OCI-LY1 (cell line): ENCODE measurements at regions not wholly inside any gene's neighbourhood (a gene's known extent, or its start where the extent isn't known, plus 50 kb on each side); places are given as distances from the start of the nearest gene placed in this dataset.

ENCODE experiments used
- H2AFZ ChIP-seq: fragments of 200-600 bp; sonication (generic), shearing (Covaris generic); 2 replicates; pipeline ENCODE4 v1.6.0; 2014; ENCODE audit warnings: antibody characterized with exemption, mild to moderate bottlenecking, low read length
- H3F3A ChIP-seq: fragments of 200-600 bp; sonication (generic), shearing (Covaris generic); 2 replicates; pipeline ENCODE4 v1.6.0; 2014; ENCODE audit warnings: mild to moderate bottlenecking, antibody characterized with exemption, low read length, moderate library complexity; ENCODE audit not compliant: insufficient read depth
- H3K27ac ChIP-seq: fragments of 200-600 bp; sonication (generic); 2 replicates; pipeline ENCODE4 v1.5.1; 2014; ENCODE audit warnings: low read length, mixed run types, mild to moderate bottlenecking, low read depth; ENCODE audit not compliant: poor library complexity, severe bottlenecking
- H3K27me3 ChIP-seq: fragments of 200-600 bp; sonication (generic); 2 replicates; pipeline ENCODE4 v1.6.0; 2014; ENCODE audit warnings: antibody characterized with exemption, mild to moderate bottlenecking, low read length, moderate library complexity; ENCODE audit not compliant: insufficient read depth
- H3K36me3 ChIP-seq: fragments of 200-600 bp; sonication (generic); 2 replicates; pipeline ENCODE4 v1.6.1; 2014; ENCODE audit warnings: mild to moderate bottlenecking, antibody characterized with exemption, low read length, moderate library complexity, mixed read lengths; ENCODE audit not compliant: insufficient read depth
- H3K4me1 ChIP-seq: fragments of 200-600 bp; sonication (generic); 2 replicates; pipeline ENCODE4 v1.5.1; 2014; ENCODE audit warnings: mild to moderate bottlenecking, low read length, moderate library complexity; ENCODE audit not compliant: insufficient read depth, severe bottlenecking
- H3K4me2 ChIP-seq: fragments of 200-600 bp; sonication (generic), shearing (Covaris generic); 2 replicates; pipeline ENCODE4 v1.6.1; 2014; ENCODE audit warnings: low read length
- H3K4me3 ChIP-seq: fragments of 200-600 bp; sonication (generic); 2 replicates; pipeline ENCODE4 v1.5.1; 2014; ENCODE audit warnings: low read length, low read depth, mild to moderate bottlenecking, mixed read lengths; ENCODE audit not compliant: poor library complexity, severe bottlenecking
- H3K79me2 ChIP-seq: fragments of 200-600 bp; shearing (Covaris generic); 2 replicates; pipeline ENCODE4 v1.6.1; 2016; ENCODE audit warnings: mixed run types, low read length, mixed read lengths; ENCODE audit not compliant: insufficient read depth
- H3K9ac ChIP-seq: fragments of 200-600 bp; sonication (generic), shearing (Covaris generic); 2 replicates; pipeline ENCODE4 v1.6.1; 2014; ENCODE audit warnings: mild to moderate bottlenecking, low read length, mixed read lengths
- H3K9me2 ChIP-seq: fragments of 200-600 bp; sonication (generic), shearing (Covaris generic); 2 replicates; pipeline ENCODE4 v1.6.1; 2014; ENCODE audit warnings: low read depth, mild to moderate bottlenecking, low read length, mixed read lengths
- H3K9me3 ChIP-seq: fragments of 200-600 bp; shearing (Covaris generic); 2 replicates; pipeline ENCODE4 v1.6.1; 2014; ENCODE audit warnings: low read length, mixed read lengths
- H4K20me1 ChIP-seq: fragments of 200-600 bp; sonication (generic), shearing (Covaris generic); 2 replicates; pipeline ENCODE4 v1.6.0; 2016; ENCODE audit warnings: mild to moderate bottlenecking, low read length; ENCODE audit not compliant: insufficient read depth
- CTCF ChIP-seq: fragments of 200-600 bp; sonication (generic), shearing (Covaris generic); IDR thresholded peaks from 2 replicates; pipeline ENCODE4 v1.5.1; 2017; ENCODE audit warnings: mild to moderate bottlenecking, antibody characterized with exemption, low read length, moderate library complexity, mixed read lengths
- EZH2 ChIP-seq: fragments of 200-600 bp; sonication (generic), shearing (Covaris generic); IDR thresholded peaks from 2 replicates; pipeline ENCODE4 v1.8.0; 2017; ENCODE audit warnings: borderline replicate concordance, mixed run types, mild to moderate bottlenecking, antibody characterized with exemption, low read length, moderate library complexity, mixed read lengths

DNA sequence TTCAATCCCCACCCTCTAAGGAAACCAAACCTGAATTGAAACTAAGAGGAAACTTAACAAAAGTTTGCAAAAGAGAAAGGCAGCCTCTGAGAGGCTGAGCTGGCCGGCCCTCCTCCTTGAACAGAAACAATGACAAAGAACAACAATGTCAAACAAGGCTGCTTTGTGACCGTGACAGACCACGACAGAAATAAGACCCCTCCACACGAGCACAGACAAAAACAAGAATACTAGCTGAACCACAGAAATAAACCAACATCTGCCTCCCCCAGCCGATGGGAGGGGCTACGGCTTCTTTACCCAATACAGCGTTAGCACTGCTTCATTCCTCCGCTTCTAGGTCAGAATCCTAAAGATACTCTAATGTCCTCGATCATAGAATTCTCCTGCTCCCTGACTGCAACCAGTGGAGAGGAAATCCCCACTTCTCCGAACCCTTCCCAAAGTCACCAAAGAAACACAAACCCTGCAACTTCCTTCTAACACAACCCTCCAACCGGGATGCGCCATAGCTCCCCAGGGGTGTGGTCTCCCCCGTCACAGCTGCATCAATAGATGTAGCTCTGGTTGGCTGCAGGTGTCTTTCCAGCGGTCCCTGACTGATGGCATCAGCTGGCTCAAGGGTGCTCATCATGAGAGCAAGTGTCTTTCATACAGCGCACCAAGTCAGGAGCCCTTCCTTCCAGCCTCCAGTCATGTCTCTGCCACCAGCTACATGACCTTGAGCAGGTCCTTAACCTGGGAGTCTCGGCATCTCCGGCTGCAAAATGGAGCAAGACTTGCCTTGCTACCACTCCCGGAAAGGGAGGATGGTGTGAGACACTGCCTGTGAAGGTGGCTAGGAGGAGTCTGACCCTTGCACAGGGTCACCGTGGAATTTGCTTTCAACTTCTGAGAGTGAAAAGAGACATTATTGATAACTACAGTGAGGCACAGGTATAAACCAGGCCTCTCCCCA lies 198.6 kb downstream of the HAUS1 start:
- H3K36me3 ChIP-seq, result no peaks in the 10 kb centered on the region
- H3K9ac ChIP-seq, result no peak overlapping the region
- H3K4me3 ChIP-seq, result no peak overlapping the region
- no peak overlapping the region for H3K4me2 ChIP-seq
- no peak overlapping the region for H3K27ac ChIP-seq
- no peak overlapping the region for H2AFZ ChIP-seq
- H3K4me1 ChIP-seq, result no peaks in the 10 kb centered on the region
- no peak for TF ChIP-seq EZH2
- no peak for TF ChIP-seq CTCF
- no peaks in the 10 kb centered on the region for H3F3A ChIP-seq
- no peaks in the 10 kb centered on the region for H3K9me2 ChIP-seq
- H3K79me2 ChIP-seq, result no peaks in the 10 kb centered on the region
- H3K27me3 ChIP-seq, result no peaks in the 10 kb centered on the region
- no peaks in the 10 kb centered on the region for H4K20me1 ChIP-seq
- no peaks in the 10 kb centered on the region for H3K9me3 ChIP-seq

GRCh38 chr18:46310258-46310657 lies 206.1 kb downstream of the HAUS1 start:
- Histone ChIP-seq H3K9ac (no peak overlapping the region), H3K27me3 (no peaks in the 10 kb centered on the region), H3F3A (no peaks in the 10 kb centered on the region), H3K79me2 (no peaks in the 10 kb centered on the region), H2AFZ (no peak overlapping the region), H3K9me3 (no peaks in the 10 kb centered on the region), H3K4me2 (no peak overlapping the region), H4K20me1 (no peaks in the 10 kb centered on the region), H3K36me3 (no peaks in the 10 kb centered on the region), H3K4me3 (no peak overlapping the region), H3K4me1 (no peaks in the 10 kb centered on the region), H3K9me2 (no peaks in the 10 kb centered on the region), H3K27ac (no peak overlapping the region)
- TF ChIP-seq CTCF (no peak), EZH2 (no peak)

DNA sequence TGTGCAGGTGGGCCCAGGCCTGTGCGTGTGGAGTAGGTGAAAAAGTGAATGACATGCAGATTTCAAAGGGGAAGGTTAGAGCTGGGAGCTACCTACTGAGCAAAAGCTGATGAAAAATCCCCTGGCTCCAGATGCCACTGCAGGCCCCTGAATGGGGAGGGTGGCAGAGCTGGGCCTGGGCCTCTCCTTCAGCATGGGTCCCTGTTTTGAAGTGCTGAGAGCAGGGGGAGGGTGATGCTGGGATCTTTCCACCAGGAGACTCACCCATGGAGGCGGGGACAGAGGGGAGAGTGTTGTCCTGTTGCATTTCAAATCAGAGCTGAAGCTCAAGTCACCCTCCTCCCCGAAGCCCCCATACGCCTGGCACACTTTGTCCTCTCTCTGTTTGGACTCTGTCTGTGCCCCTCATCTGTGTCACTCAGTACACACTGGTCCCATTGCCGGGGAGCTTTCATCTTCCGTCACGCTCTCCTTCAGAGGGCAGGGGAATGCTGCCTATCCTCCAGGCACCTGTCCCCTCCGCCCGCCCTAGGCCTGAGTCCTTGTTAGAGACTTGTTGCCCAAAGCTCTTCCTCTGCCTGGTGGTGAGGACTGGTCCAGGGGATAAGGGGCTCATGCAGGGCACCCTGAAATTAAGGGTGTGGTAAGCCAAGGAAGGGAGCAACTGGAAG lies 206.6 kb downstream of the HAUS1 start:
- Histone ChIP-seq H3K4me3 (no peak overlapping the region), H4K20me1 (no peaks in the 10 kb centered on the region), H2AFZ (no peak overlapping the region), H3K9ac (no peak overlapping the region), H3K79me2 (no peaks in the 10 kb centered on the region), H3K27me3 (no peaks in the 10 kb centered on the region), H3K4me2 (no peak overlapping the region), H3K9me3 (no peaks in the 10 kb centered on the region), H3K9me2 (no peaks in the 10 kb centered on the region), H3K27ac (no peak overlapping the region), H3K36me3 (no peaks in the 10 kb centered on the region), H3F3A (no peaks in the 10 kb centered on the region), H3K4me1 (no peaks in the 10 kb centered on the region)
- TF ChIP-seq EZH2, result no peak
